ENCODE measurements at regions not wholly inside any gene's neighbourhood (a gene's known extent, or its start where the extent isn't known, plus 50 kb on each side); places are given as distances from the start of the nearest gene placed in this dataset.

- TF ChIP-seq CTCF (IDR thresholded peaks at IDR 0.05; ENCODE audit: poor library complexity, severe bottlenecking) (no peak), REST (IDR thresholded peaks at IDR 0.05; ENCODE audit: borderline replicate concordance) (no peak), POLR2AphosphoS5 (IDR thresholded peaks at IDR 0.05) (no peak), EZH2 (IDR thresholded peaks at IDR 0.05; ENCODE audit: borderline replicate concordance, insufficient read depth, low read length, poor library complexity, severe bottlenecking) (no peak), EP300 (conservative IDR thresholded peaks at IDR 0.05; ENCODE audit: poor library complexity, severe bottlenecking) (no peak)
Observed at GRCh38 chr7:25295387-25295786, 67.1 kb upstream of the NPVF start.

Measured in neural cell (in vitro differentiated cells).